Activated T-cell treated with anti-CD3 and anti-CD28 coated beads, Interleukin-2, amount 50 U/mL, for 24 hours (primary cell): ENCODE measurements at regions not wholly inside any gene's neighbourhood (a gene's known extent, or its start where the extent isn't known, plus 50 kb on each side); places are given as distances from the start of the nearest gene placed in this dataset.

Source experiments
- DNase-seq: peaks from one replicate; pipeline ENCODE4 v3.0.0-alpha.2; 2020
- H3K27ac Mint-ChIP-seq: 2 replicates; pipeline ENCODE4 v1.8.0; 2020; ENCODE audit warnings: mild to moderate bottlenecking, mixed read lengths
- H3K27me3 Mint-ChIP-seq: 2 replicates; pipeline ENCODE4 v1.8.0; 2020; ENCODE audit warnings: mixed read lengths
- H3K36me3 Mint-ChIP-seq: 2 replicates; pipeline ENCODE4 v1.8.0; 2020; ENCODE audit warnings: low read depth, mixed read lengths
- H3K4me1 Mint-ChIP-seq: 2 replicates; pipeline ENCODE4 v1.8.0; 2020; ENCODE audit warnings: low read depth, mixed read lengths
- H3K4me3 Mint-ChIP-seq: 2 replicates; pipeline ENCODE4 v1.8.0; 2020; ENCODE audit warnings: mild to moderate bottlenecking, moderate library complexity, mixed read lengths
- H3K9me3 Mint-ChIP-seq: 2 replicates; pipeline ENCODE4 v1.8.0; 2020; ENCODE audit warnings: mixed read lengths

- H3K27ac Mint-ChIP-seq = no peak overlapping the region
- H3K4me1 Mint-ChIP-seq = no peaks in the 10 kb centered on the region
- no peak for DNase-seq
- no peaks in the 10 kb centered on the region for H3K27me3 Mint-ChIP-seq
- H3K36me3 Mint-ChIP-seq = no peaks in the 10 kb centered on the region
- no peak overlapping the region for H3K4me3 Mint-ChIP-seq
- peaks cover 2% of the 10 kb centered on the region for H3K9me3 Mint-ChIP-seq
Observed at GRCh38 chr18:71827301-71827700, 716.8 kb downstream of the CBLN2 start.

DNA sequence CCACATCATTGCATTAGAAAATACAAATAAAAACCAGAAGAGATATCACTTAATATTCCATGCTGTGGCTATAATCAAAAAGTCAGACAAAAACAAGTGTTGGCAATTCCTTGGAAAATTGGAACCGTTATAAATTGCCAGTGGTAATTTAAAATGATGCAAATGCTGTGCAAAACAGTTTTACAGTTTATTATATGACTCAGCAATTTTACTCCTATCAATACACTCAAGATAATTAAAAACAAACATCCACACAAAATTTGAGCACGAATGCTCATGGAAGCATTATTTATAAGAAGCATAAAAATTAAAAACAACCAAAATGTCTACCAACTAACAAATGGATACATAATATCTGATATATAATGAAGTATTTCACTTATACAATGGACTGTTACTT is 728.8 kb downstream of the CBLN2 start:
- Mint-ChIP-seq H3K27ac (no peak overlapping the region), H3K36me3 (no peaks in the 10 kb centered on the region), H3K9me3 (peaks cover 3% of the 10 kb centered on the region), H3K27me3 (no peaks in the 10 kb centered on the region), H3K4me3 (no peak overlapping the region), H3K4me1 (no peaks in the 10 kb centered on the region)
- DNase-seq = no peak

DNA sequence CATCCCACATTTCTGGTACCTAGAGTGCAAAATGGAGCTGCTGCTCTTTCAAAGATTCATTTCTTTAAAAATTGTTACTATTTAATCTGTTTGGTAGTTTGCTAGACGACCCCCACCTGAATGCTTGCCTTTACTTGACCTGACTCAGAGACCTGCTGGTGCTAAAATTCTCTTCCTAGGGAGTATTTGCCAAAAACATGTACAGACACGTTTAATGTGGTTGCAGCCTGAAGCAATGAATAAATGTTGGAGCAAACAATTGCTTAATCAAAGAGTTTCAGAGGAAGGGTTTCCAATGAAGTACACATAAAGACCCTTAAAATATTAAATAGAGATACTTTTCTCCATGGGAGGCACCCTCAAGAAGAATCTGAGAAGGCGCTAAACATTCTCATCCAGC is 734.4 kb downstream of the CBLN2 start:
- no peak for DNase-seq

GRCh38 chr18:71808616-71809015 is 735.5 kb downstream of the CBLN2 start:
- H3K4me3 Mint-ChIP-seq = no peak overlapping the region
- H3K4me1 Mint-ChIP-seq = no peaks in the 10 kb centered on the region
- H3K27ac Mint-ChIP-seq = no peak overlapping the region
- no peaks in the 10 kb centered on the region for H3K36me3 Mint-ChIP-seq
- DNase-seq = no peak
- peaks cover 5% of the 10 kb centered on the region for H3K9me3 Mint-ChIP-seq
- H3K27me3 Mint-ChIP-seq = no peaks in the 10 kb centered on the region

More for the DNA sequence above, 734.4 kb downstream of the CBLN2 start:
- Mint-ChIP-seq H3K27ac (no peak overlapping the region), H3K27me3 (no peaks in the 10 kb centered on the region), H3K4me1 (no peaks in the 10 kb centered on the region), H3K4me3 (no peak overlapping the region), H3K9me3 (peaks cover 5% of the 10 kb centered on the region), H3K36me3 (no peaks in the 10 kb centered on the region)

DNA sequence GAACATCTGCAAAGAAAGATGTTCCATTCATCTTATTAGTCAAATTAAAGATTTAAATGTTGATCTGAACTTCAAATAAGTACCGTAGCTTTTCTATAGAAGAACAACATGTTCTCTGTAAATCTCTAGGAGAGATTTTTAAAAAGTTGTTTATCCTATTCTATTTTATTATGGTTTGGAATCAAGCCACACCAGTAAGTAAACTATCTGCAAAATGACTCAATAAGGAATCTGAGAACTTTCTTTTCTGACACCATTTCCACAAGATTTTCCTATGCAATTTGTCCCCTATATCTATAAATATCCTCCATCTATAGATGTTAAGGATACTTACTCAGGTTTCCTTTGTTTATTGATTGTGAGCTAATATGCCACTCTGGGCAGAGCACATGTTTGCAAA is 736.6 kb downstream of the CBLN2 start:
- no peak for DNase-seq
- no peak overlapping the region for H3K4me3 Mint-ChIP-seq
- H3K9me3 Mint-ChIP-seq = peaks cover 3% of the 10 kb centered on the region
- no peaks in the 10 kb centered on the region for H3K4me1 Mint-ChIP-seq
- H3K36me3 Mint-ChIP-seq = no peaks in the 10 kb centered on the region
- H3K27me3 Mint-ChIP-seq = no peaks in the 10 kb centered on the region
- no peak overlapping the region for H3K27ac Mint-ChIP-seq

- H3K4me3 Mint-ChIP-seq = no peak overlapping the region
- no peaks in the 10 kb centered on the region for H3K9me3 Mint-ChIP-seq
- H3K27me3 Mint-ChIP-seq = no peaks in the 10 kb centered on the region
- no peaks in the 10 kb centered on the region for H3K36me3 Mint-ChIP-seq
- DNase-seq = no peak
- H3K4me1 Mint-ChIP-seq = no peaks in the 10 kb centered on the region
- no peak overlapping the region for H3K27ac Mint-ChIP-seq
Observed at GRCh38 chr18:71798986-71799673, 745.0 kb downstream of the CBLN2 start.

- H3K4me1 Mint-ChIP-seq = no peaks in the 10 kb centered on the region
- H3K9me3 Mint-ChIP-seq = no peaks in the 10 kb centered on the region
Observed at GRCh38 chr18:71797554-71797953, 746.6 kb downstream of the CBLN2 start.

GRCh38 chr18:71784777-71785176 is 759.4 kb downstream of the CBLN2 start:
- Mint-ChIP-seq H3K36me3 (no peaks in the 10 kb centered on the region), H3K27me3 (no peaks in the 10 kb centered on the region)
- no peak for DNase-seq

More at GRCh38 chr18:71797554-71797953, 746.6 kb downstream of the CBLN2 start:
- H3K27ac Mint-ChIP-seq = no peak overlapping the region
- H3K27me3 Mint-ChIP-seq = no peaks in the 10 kb centered on the region
- no peak overlapping the region for H3K4me3 Mint-ChIP-seq
- no peaks in the 10 kb centered on the region for H3K36me3 Mint-ChIP-seq
- no peak for DNase-seq

GRCh38 chr18:71760541-71760940 is 783.6 kb downstream of the CBLN2 start:
- H3K27me3 Mint-ChIP-seq = no peaks in the 10 kb centered on the region
- H3K4me3 Mint-ChIP-seq = no peak overlapping the region
- H3K9me3 Mint-ChIP-seq = peaks cover 14% of the 10 kb centered on the region
- H3K27ac Mint-ChIP-seq = no peak overlapping the region
- no peaks in the 10 kb centered on the region for H3K36me3 Mint-ChIP-seq
- no peak for DNase-seq
- H3K4me1 Mint-ChIP-seq = no peaks in the 10 kb centered on the region

More at GRCh38 chr18:71784777-71785176, 759.4 kb downstream of the CBLN2 start:
- Mint-ChIP-seq H3K9me3 (no peaks in the 10 kb centered on the region), H3K4me3 (no peak overlapping the region), H3K27ac (no peak overlapping the region), H3K4me1 (no peaks in the 10 kb centered on the region)

GRCh38 chr18:71754246-71754645 is 789.9 kb downstream of the CBLN2 start:
- no peak for DNase-seq
- H3K27ac Mint-ChIP-seq = no peak overlapping the region
- no peaks in the 10 kb centered on the region for H3K4me1 Mint-ChIP-seq
- H3K36me3 Mint-ChIP-seq = no peaks in the 10 kb centered on the region
- H3K27me3 Mint-ChIP-seq = no peaks in the 10 kb centered on the region
- H3K4me3 Mint-ChIP-seq = no peak overlapping the region
- peaks cover 5% of the 10 kb centered on the region for H3K9me3 Mint-ChIP-seq

DNA sequence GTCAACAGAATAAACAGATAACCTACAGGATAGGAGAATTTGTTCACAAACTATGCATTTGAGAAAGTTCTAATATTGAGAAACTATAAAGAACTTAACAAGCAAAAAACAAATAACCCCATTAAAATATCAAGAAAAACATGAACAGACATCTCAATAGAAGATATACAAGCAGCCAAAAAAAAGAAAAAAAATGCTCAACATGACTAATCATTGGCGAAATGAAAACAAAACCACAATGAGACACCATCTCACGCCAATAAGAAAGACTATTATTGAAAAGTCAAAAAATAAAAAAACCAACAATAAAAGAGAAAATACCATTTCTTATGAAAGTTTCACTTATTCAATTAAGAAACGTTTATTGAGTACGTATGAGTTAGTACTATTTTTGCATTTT is 800.5 kb downstream of the CBLN2 start:
- no peak overlapping the region for H3K4me3 Mint-ChIP-seq
- no peaks in the 10 kb centered on the region for H3K4me1 Mint-ChIP-seq
- H3K27me3 Mint-ChIP-seq = no peaks in the 10 kb centered on the region
- no peaks in the 10 kb centered on the region for H3K36me3 Mint-ChIP-seq
- H3K27ac Mint-ChIP-seq = no peak overlapping the region
- H3K9me3 Mint-ChIP-seq = peaks cover 16% of the 10 kb centered on the region
- no peak for DNase-seq

GRCh38 chr18:71729611-71730010 is 814.5 kb downstream of the CBLN2 start:
- H3K27ac Mint-ChIP-seq = no peak overlapping the region
- H3K9me3 Mint-ChIP-seq = peaks cover 9% of the 10 kb centered on the region
- no peaks in the 10 kb centered on the region for H3K27me3 Mint-ChIP-seq
- no peak overlapping the region for H3K4me3 Mint-ChIP-seq
- H3K36me3 Mint-ChIP-seq = no peaks in the 10 kb centered on the region
- no peaks in the 10 kb centered on the region for H3K4me1 Mint-ChIP-seq
- no peak for DNase-seq

DNA sequence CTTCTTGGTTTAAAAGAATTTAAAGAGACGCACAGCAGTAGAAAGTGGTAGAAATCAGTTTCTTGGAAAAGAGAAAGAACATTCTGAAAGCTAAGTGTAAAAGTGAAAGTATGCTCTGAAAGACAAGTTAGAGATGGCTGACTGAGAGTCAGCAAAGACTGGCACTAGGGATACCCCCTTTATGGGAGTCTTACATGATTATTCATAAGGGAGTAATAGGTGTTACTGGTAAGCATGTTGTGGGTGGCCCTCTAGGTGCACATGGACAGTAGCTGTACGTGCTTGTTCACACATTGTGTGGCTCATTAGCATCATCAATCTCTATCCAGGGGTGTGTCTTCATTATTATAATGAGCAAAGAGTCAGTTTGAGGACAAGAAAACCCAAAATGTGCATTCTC is 816.2 kb downstream of the CBLN2 start:
- Mint-ChIP-seq H3K27me3 (no peaks in the 10 kb centered on the region), H3K4me1 (no peaks in the 10 kb centered on the region), H3K27ac (no peak overlapping the region), H3K9me3 (peaks cover 11% of the 10 kb centered on the region), H3K36me3 (no peaks in the 10 kb centered on the region), H3K4me3 (no peak overlapping the region)
- no peak for DNase-seq

DNA sequence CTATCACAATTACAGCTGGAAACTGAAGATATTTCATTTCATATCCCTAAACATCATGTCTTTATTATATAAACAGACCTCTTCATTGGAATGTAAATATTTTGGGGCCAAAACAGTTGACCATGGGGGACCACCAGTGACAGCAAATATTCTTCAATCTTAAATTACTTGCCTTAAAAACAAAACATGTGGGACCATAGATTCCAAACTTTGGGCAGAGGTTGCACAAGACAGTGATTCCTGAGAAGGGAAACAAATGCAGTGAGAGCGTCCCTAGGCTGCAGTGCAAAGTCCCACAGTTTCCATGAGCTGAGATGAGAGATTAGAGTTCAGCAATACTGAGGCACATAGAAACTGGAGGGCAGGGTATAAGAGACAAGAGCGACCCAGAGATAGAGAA is 818.9 kb downstream of the CBLN2 start:
- Mint-ChIP-seq H3K9me3 (peaks cover 11% of the 10 kb centered on the region), H3K36me3 (no peaks in the 10 kb centered on the region), H3K27me3 (no peaks in the 10 kb centered on the region), H3K27ac (no peak overlapping the region), H3K4me1 (no peaks in the 10 kb centered on the region), H3K4me3 (no peak overlapping the region)
- no peak for DNase-seq

DNA sequence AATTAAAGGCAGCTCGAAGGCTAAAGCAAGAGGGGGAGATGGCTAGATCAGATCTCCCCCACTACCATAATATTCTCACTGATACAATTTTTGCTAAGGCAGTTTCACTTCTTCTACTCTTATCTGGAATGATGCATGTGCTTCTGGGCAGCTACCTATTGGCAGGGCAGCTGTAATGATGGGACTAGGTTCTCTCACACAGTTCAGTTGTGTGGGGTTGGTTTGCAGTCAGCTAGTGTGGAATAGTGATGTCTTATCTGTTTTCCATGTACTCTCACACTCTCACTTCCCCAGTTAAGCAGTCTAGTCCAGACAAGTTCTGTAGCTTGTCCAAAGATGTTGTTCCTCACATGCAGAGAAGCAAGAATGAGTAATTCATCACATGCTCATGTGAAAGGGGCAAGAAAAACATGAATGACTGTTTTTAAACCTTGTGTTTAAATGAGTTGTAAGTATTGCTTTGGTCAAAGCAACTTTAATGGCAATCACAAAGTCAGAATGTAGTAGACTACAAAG is 836.1 kb downstream of the CBLN2 start:
- Mint-ChIP-seq H3K27ac (no peak overlapping the region), H3K4me1 (no peaks in the 10 kb centered on the region), H3K4me3 (no peak overlapping the region), H3K27me3 (no peaks in the 10 kb centered on the region), H3K9me3 (no peaks in the 10 kb centered on the region), H3K36me3 (no peaks in the 10 kb centered on the region)
- no peak for DNase-seq

GRCh38 chr18:71707400-71707799 is 836.7 kb downstream of the CBLN2 start:
- no peaks in the 10 kb centered on the region for H3K4me1 Mint-ChIP-seq
- H3K9me3 Mint-ChIP-seq = no peaks in the 10 kb centered on the region
- no peaks in the 10 kb centered on the region for H3K36me3 Mint-ChIP-seq
- H3K27me3 Mint-ChIP-seq = no peaks in the 10 kb centered on the region
- H3K27ac Mint-ChIP-seq = no peak overlapping the region
- DNase-seq = no peak
- H3K4me3 Mint-ChIP-seq = no peak overlapping the region
